A673 (cell line): ENCODE measurements at regions not wholly inside any gene's neighbourhood (a gene's known extent, or its start where the extent isn't known, plus 50 kb on each side); places are given as distances from the start of the nearest gene placed in this dataset.

Experiments
- CTCF ChIP-seq: fragments of 300-800, 200-600 bp; sonication (generic); conservative IDR thresholded peaks from 2 replicates; pipeline ENCODE4 v1.5.1; 2017; ENCODE audit warnings: low read depth, mild to moderate bottlenecking, antibody characterized with exemption, low read length, moderate library complexity, mixed read lengths
- EZH2 ChIP-seq: fragments of 200-600 bp; sonication (generic); IDR thresholded peaks from 2 replicates; pipeline ENCODE4 v1.6.1; 2017; ENCODE audit warnings: borderline replicate concordance, low read depth, mild to moderate bottlenecking, mixed read lengths, antibody characterized with exemption, low read length; ENCODE audit not compliant: poor library complexity, severe bottlenecking

GRCh38 chr3:76683256-76683655, 356.6 kb upstream of the ROBO2 start:
- TF ChIP-seq CTCF (no peak), EZH2 (no peak)
